Ovary (tissue), 3 donors: ENCODE measurements at regions not wholly inside any gene's neighbourhood (a gene's known extent, or its start where the extent isn't known, plus 50 kb on each side); places are given as distances from the start of the nearest gene placed in this dataset.

Experiments used
- EP300 ChIP-seq: sonication (generic); formaldehyde crosslinking; IDR thresholded peaks from one replicate; pipeline ENCODE4 v1.6.1; 2017; ENCODE audit warnings: antibody characterized with exemption
- POLR2A ChIP-seq: fragments of 450-650 bp; IDR thresholded peaks from one replicate; pipeline ENCODE4 v1.6.1; 2017; ENCODE audit warnings: antibody characterized with exemption, mild to moderate bottlenecking, moderate library complexity
- TF ChIP-seq, protein P1 (sequence below), 3 donors: fragments of 450-650 bp in 2 of 3; fragments of 200-600 bp in 1 of 3; IDR thresholded peaks; one replicate each; pipeline versions ENCODE4 v1.5.1 to v1.8.0; 2016 to 2022; ENCODE audit warnings: antibody characterized with exemption in 3 of 3, mild to moderate bottlenecking in 1 of 3
- donor health status: DM: no; HTN: no; CAD: no.

DNA sequence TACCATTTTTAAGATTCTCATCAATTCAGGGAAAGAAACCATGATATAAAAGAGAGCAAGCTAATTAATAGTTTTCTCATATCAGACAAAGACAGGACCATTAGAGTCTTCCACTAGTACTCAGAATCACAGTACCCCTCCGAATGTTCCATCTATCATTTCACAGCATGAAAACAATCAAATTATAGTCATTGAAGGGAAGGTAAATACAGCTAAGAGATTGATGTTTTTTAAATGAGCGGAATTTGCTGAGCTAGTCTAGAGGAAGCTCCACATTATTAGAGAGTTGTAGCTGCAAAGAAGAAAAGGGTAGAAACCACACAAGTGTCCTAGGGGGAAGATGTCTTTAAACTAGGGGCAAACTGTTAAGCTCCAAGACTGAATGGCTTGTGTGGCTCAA, 808.9 kb downstream of the CDH11 start:
- TF ChIP-seq, protein P1, sequence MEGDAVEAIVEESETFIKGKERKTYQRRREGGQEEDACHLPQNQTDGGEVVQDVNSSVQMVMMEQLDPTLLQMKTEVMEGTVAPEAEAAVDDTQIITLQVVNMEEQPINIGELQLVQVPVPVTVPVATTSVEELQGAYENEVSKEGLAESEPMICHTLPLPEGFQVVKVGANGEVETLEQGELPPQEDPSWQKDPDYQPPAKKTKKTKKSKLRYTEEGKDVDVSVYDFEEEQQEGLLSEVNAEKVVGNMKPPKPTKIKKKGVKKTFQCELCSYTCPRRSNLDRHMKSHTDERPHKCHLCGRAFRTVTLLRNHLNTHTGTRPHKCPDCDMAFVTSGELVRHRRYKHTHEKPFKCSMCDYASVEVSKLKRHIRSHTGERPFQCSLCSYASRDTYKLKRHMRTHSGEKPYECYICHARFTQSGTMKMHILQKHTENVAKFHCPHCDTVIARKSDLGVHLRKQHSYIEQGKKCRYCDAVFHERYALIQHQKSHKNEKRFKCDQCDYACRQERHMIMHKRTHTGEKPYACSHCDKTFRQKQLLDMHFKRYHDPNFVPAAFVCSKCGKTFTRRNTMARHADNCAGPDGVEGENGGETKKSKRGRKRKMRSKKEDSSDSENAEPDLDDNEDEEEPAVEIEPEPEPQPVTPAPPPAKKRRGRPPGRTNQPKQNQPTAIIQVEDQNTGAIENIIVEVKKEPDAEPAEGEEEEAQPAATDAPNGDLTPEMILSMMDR (IDR thresholded peaks at IDR 0.05) = no peak
- TF ChIP-seq POLR2A = no peak
- TF ChIP-seq EP300 = no peak
